HUES64 (cell line): ENCODE measurements at regions not wholly inside any gene's neighbourhood (a gene's known extent, or its start where the extent isn't known, plus 50 kb on each side); places are given as distances from the start of the nearest gene placed in this dataset.

Experiments used
- H3K27ac ChIP-seq: 2 replicates; pipeline ENCODE4 v1.7.0; 2013; ENCODE audit warnings: low read depth, low read length, inconsistent platforms
- H3K27me3 ChIP-seq: 2 replicates; pipeline ENCODE4 v1.6.1; 2013; ENCODE audit warnings: mild to moderate bottlenecking, low read length; ENCODE audit not compliant: insufficient read depth
- H3K36me3 ChIP-seq: 2 replicates; pipeline ENCODE4 v1.6.1; 2013; ENCODE audit warnings: mild to moderate bottlenecking, low read length; ENCODE audit not compliant: insufficient read depth
- H3K4me1 ChIP-seq: 2 replicates; pipeline ENCODE4 v1.6.1; 2013; ENCODE audit warnings: mild to moderate bottlenecking, low read length, moderate library complexity; ENCODE audit not compliant: insufficient read depth
- H3K4me3 ChIP-seq: 2 replicates; pipeline ENCODE4 v1.5.1; 2013; ENCODE audit warnings: mild to moderate bottlenecking, low read length, moderate library complexity
- H3K9ac ChIP-seq: 2 replicates; pipeline ENCODE4 v1.6.1; 2013; ENCODE audit warnings: mild to moderate bottlenecking, low read depth, low read length
- H3K9me3 ChIP-seq: 2 replicates; pipeline ENCODE4 v1.6.1; 2013; ENCODE audit warnings: low read depth, low read length; ENCODE audit not compliant: insufficient read depth
- WGBS: fragments of 150-250, 120-280 bp; methylation state at CpG from one replicate; pipeline ENCODE4 v1.1.7; 2013; ENCODE audit warnings: missing lambda C conversion rate; 5-methylcytosine and 5-hydroxymethylcytosine counted together

GRCh38 chr3:5545719-5546118 is 358.2 kb downstream of the EDEM1 start:
- Histone ChIP-seq H3K4me3 (no peak overlapping the region), H3K4me1 (no peaks in the 10 kb centered on the region), H3K36me3 (no peaks in the 10 kb centered on the region), H3K27me3 (no peaks in the 10 kb centered on the region), H3K9me3 (peaks cover 32% of the 10 kb centered on the region), H3K27ac (no peak overlapping the region), H3K9ac (no peak overlapping the region)
- WGBS: 97% methylated on average over 1 of the region's 1 CpG

- H3K4me1 ChIP-seq: no peaks in the 10 kb centered on the region
- 97% methylated on average over 8 of the region's 8 CpGs for WGBS
Observed at GRCh38 chr3:5553203-5553602, 365.7 kb downstream of the EDEM1 start.

DNA sequence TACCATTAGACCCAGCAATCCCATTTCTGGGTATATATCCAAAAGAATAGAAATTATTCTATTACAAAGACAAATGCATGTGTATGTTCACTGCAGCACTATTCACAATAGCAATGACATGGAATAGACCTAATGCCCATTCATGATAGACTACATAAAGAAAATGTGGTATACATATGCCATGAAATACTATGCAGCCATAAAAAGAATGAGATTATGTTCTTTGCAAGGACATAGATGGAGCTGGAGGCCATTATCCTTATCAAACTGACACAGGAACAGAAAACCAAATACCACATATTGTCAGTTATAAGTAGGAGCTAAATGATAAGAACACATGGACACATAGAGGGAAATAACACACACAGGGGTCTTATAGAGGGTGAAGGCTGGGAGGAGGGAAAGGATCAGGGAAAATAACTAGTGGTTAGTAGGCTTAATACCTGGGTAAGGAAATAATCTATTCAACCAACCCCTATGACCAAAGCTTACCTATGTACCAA is 366.8 kb downstream of the EDEM1 start:
- Histone ChIP-seq H3K4me3 (no peak overlapping the region), H3K36me3 (no peaks in the 10 kb centered on the region), H3K9ac (no peak overlapping the region), H3K9me3 (no peaks in the 10 kb centered on the region), H3K4me1 (no peaks in the 10 kb centered on the region), H3K27me3 (no peaks in the 10 kb centered on the region), H3K27ac (no peak overlapping the region)

More at GRCh38 chr3:5553203-5553602, 365.7 kb downstream of the EDEM1 start:
- Histone ChIP-seq H3K27ac (no peak overlapping the region), H3K27me3 (no peaks in the 10 kb centered on the region), H3K9me3 (no peaks in the 10 kb centered on the region), H3K36me3 (no peaks in the 10 kb centered on the region), H3K9ac (no peak overlapping the region), H3K4me3 (no peak overlapping the region)

GRCh38 chr3:5560199-5560598 is 372.7 kb downstream of the EDEM1 start:
- no peak overlapping the region for H3K27ac ChIP-seq
- H3K27me3 ChIP-seq: no peaks in the 10 kb centered on the region
- no peaks in the 10 kb centered on the region for H3K9me3 ChIP-seq
- H3K4me3 ChIP-seq: no peak overlapping the region
- H3K36me3 ChIP-seq: no peaks in the 10 kb centered on the region
- no peak overlapping the region for H3K9ac ChIP-seq
- 86% methylated on average over 1 of the region's 1 CpG for WGBS
- H3K4me1 ChIP-seq: no peaks in the 10 kb centered on the region

DNA sequence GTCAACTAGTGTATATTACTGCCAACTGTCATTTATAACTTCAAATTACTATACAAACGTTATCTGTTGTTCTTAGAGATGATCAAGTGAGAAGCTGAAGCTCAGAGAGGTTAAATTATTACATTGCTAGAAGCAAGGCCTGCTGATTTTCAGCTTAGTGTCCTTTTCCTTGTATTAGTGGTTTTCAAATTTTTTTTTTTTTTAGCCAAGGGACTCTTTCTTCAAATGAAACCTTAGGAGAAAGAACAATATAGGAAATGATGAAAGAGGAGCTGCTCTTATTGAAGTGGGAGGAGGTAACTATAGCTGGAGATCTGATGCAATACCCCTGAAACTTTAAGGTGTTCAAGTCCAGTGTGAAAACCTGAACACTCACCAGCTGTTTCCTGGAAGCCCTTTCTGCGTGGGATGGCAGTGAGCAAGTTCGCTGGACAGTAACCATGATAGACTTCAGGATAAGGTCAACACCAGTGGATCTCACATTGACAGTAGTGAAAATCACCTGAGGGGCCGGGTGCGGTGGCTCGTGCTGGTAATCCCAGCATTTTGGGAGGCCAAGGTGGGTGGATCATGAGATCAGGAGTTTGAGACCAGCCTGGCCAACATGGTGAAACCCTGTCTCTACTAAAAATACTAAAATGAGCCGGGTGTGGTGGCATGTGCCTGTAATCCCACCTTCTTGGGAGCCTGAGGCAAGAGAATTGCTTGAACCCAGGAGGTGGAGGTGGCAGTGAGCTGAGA is 376.2 kb downstream of the EDEM1 start:
- H3K4me1 ChIP-seq: no peaks in the 10 kb centered on the region
- no peaks in the 10 kb centered on the region for H3K36me3 ChIP-seq
- no peak overlapping the region for H3K9ac ChIP-seq
- WGBS: 94% methylated on average over 7 of the region's 7 CpGs
- H3K4me3 ChIP-seq: no peak overlapping the region
- no peaks in the 10 kb centered on the region for H3K9me3 ChIP-seq
- H3K27ac ChIP-seq: no peak overlapping the region
- no peaks in the 10 kb centered on the region for H3K27me3 ChIP-seq

GRCh38 chr3:5564278-5564666 is 376.8 kb downstream of the EDEM1 start:
- no peaks in the 10 kb centered on the region for H3K36me3 ChIP-seq
- H3K4me3 ChIP-seq: no peak overlapping the region
- H3K27me3 ChIP-seq: no peaks in the 10 kb centered on the region
- H3K9me3 ChIP-seq: no peaks in the 10 kb centered on the region
- H3K4me1 ChIP-seq: no peaks in the 10 kb centered on the region
- H3K27ac ChIP-seq: no peak overlapping the region
- H3K9ac ChIP-seq: no peak overlapping the region
- WGBS: 100% methylated on average over 2 of the region's 2 CpGs

DNA sequence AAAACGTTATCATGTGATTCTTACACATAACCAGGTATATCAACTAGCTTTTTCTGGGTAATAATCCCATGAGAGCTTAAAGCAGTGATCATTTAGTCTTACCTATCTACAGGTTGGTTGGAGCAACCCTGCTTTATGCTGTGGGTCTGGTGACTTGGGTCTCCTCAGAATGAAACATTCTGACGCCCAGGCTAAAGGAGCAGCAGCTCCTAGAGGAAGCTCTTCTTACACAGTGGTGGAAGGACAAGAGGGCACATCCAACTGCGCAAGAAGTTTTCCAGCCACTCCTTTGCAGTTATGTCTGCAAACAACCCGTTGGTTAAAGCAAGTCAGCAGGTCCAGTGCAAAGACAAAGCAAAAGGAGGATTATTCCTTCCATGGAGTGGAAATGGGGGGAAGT is 377.5 kb downstream of the EDEM1 start:
- Histone ChIP-seq H3K27me3 (no peaks in the 10 kb centered on the region), H3K9ac (no peak overlapping the region), H3K4me1 (no peaks in the 10 kb centered on the region), H3K9me3 (no peaks in the 10 kb centered on the region), H3K4me3 (no peak overlapping the region), H3K36me3 (no peaks in the 10 kb centered on the region), H3K27ac (no peak overlapping the region)
- 78% methylated on average over 3 of the region's 4 CpGs for WGBS

- Histone ChIP-seq H3K36me3 (no peaks in the 10 kb centered on the region), H3K4me1 (no peaks in the 10 kb centered on the region), H3K27me3 (no peaks in the 10 kb centered on the region), H3K4me3 (no peak overlapping the region), H3K9me3 (no peaks in the 10 kb centered on the region), H3K9ac (no peak overlapping the region), H3K27ac (no peak overlapping the region)
- WGBS: 95% methylated on average over 1 of the region's 2 CpGs
Observed at GRCh38 chr3:5567113-5567512, 379.6 kb downstream of the EDEM1 start.

DNA sequence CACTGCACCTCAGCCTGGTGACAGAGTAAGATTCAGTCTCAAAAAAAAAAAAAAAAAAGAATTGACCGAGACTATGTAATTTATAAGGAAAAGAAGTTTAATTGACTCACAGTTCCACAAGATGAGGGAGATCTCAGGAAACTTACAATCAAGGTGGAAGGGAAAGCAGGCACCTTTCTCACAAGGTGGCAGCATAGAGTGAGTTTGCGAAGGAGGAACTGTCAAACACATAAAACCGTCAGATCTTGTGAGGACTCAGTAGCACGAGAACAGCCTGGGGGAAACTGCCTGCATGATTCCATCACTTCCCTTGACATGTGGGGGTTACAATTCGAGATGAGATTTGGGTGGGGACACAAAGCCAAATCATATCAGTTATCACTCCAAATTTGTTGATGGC is 380.9 kb downstream of the EDEM1 start:
- no peaks in the 10 kb centered on the region for H3K27me3 ChIP-seq
- H3K4me3 ChIP-seq: no peak overlapping the region
- H3K36me3 ChIP-seq: no peaks in the 10 kb centered on the region
- 44% methylated on average over 4 of the region's 5 CpGs for WGBS
- no peak overlapping the region for H3K9ac ChIP-seq
- H3K9me3 ChIP-seq: no peaks in the 10 kb centered on the region
- no peak overlapping the region for H3K27ac ChIP-seq
- H3K4me1 ChIP-seq: no peaks in the 10 kb centered on the region

DNA sequence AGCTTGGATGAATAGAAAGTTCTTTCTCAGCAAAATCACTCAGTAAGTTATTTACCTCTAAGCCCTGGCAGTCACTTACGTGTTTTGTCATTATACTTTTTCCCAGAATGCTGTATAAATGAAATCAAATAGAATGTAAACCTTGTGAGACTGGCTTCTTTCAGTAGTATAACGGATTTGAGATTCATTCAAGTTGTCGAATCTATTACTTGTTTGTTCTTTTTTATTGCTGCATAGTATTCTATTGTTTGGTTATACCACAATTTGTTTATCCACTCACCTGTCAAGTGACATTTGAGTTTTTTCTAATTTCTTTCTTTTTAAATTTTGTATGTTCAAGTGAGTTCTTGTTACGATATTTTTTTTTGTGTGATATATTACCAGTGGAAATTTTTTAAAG is 381.6 kb downstream of the EDEM1 start:
- Histone ChIP-seq H3K36me3 (no peaks in the 10 kb centered on the region), H3K4me1 (no peaks in the 10 kb centered on the region), H3K4me3 (no peak overlapping the region), H3K9ac (no peak overlapping the region), H3K9me3 (no peaks in the 10 kb centered on the region), H3K27me3 (no peaks in the 10 kb centered on the region), H3K27ac (no peak overlapping the region)
- 100% methylated on average over 4 of the region's 4 CpGs for WGBS

- Histone ChIP-seq H3K27ac (no peak overlapping the region), H3K9me3 (no peaks in the 10 kb centered on the region), H3K4me1 (no peaks in the 10 kb centered on the region), H3K27me3 (no peaks in the 10 kb centered on the region), H3K9ac (no peak overlapping the region), H3K4me3 (no peak overlapping the region), H3K36me3 (no peaks in the 10 kb centered on the region)
- WGBS: 91% methylated on average over 6 of the region's 6 CpGs
Observed at GRCh38 chr3:5572168-5572567, 384.7 kb downstream of the EDEM1 start.
